ENCODE measurements at regions not wholly inside any gene's neighbourhood (a gene's known extent, or its start where the extent isn't known, plus 50 kb on each side); places are given as distances from the start of the nearest gene placed in this dataset.
"Not testable (repeated sequence)": the region's sequence is repeated elsewhere in the genome, so short reads cannot be mapped to it uniquely, and the experiment has no call there.

GRCh38 chr9:75754080-75754479 is 136.4 kb upstream of the PCSK5 start:
- DNase-seq (ENCODE audit: insufficient read length) (no peak), FAIRE-seq (no peak)
- no peak for TF ChIP-seq POLR2A (IDR thresholded peaks at IDR 0.05; ENCODE audit: low read depth, low read length)
- no peak for TF ChIP-seq TAF1 (IDR thresholded peaks at IDR 0.05; ENCODE audit: borderline replicate concordance, low read depth, low read length)
- TF ChIP-seq POLR2AphosphoS5 (IDR thresholded peaks at IDR 0.05; ENCODE audit: low read depth, low read length), result no peak

GRCh38 chr9:75775166-75775565 is 115.3 kb upstream of the PCSK5 start:
- TF ChIP-seq TAF1 (IDR thresholded peaks at IDR 0.05; ENCODE audit: borderline replicate concordance, low read depth, low read length), result no peak
- TF ChIP-seq POLR2AphosphoS5 (IDR thresholded peaks at IDR 0.05; ENCODE audit: low read depth, low read length), result no peak
- no peak for TF ChIP-seq POLR2A (IDR thresholded peaks at IDR 0.05; ENCODE audit: low read depth, low read length)
- no peak for FAIRE-seq
- DNase-seq (ENCODE audit: insufficient read length), result no peak

GRCh38 chr9:75775966-75776691 is 114.3 kb upstream of the PCSK5 start:
- no peak for DNase-seq (ENCODE audit: insufficient read length)
- no peak for TF ChIP-seq POLR2AphosphoS5 (IDR thresholded peaks at IDR 0.05; ENCODE audit: low read depth, low read length)
- no peak for TF ChIP-seq TAF1 (IDR thresholded peaks at IDR 0.05; ENCODE audit: borderline replicate concordance, low read depth, low read length)
- TF ChIP-seq POLR2A (IDR thresholded peaks at IDR 0.05; ENCODE audit: low read depth, low read length), result no peak
- no peak for FAIRE-seq

- TF ChIP-seq TAF1 (IDR thresholded peaks at IDR 0.05; ENCODE audit: borderline replicate concordance, low read depth, low read length), result no peak
- no peak for TF ChIP-seq POLR2AphosphoS5 (IDR thresholded peaks at IDR 0.05; ENCODE audit: low read depth, low read length)
- TF ChIP-seq POLR2A (IDR thresholded peaks at IDR 0.05; ENCODE audit: low read depth, low read length), result no peak
- no peak for DNase-seq (ENCODE audit: insufficient read length)
- no peak for FAIRE-seq
These were observed 110.3 kb upstream of the PCSK5 start for GRCh38 chr9:75780185-75780584.

- no peak for FAIRE-seq
- no peak for TF ChIP-seq TAF1 (IDR thresholded peaks at IDR 0.05; ENCODE audit: borderline replicate concordance, low read depth, low read length)
- TF ChIP-seq POLR2A (IDR thresholded peaks at IDR 0.05; ENCODE audit: low read depth, low read length), result no peak
- TF ChIP-seq POLR2AphosphoS5 (IDR thresholded peaks at IDR 0.05; ENCODE audit: low read depth, low read length), result no peak
- DNase-seq (ENCODE audit: insufficient read length), result no peak
These were observed 102.4 kb upstream of the PCSK5 start for GRCh38 chr9:75788006-75788634.

GRCh38 chr9:75797085-75797580 is 93.3 kb upstream of the PCSK5 start:
- FAIRE-seq, result no peak
- no peak for DNase-seq (ENCODE audit: insufficient read length)
- no peak for TF ChIP-seq POLR2AphosphoS5 (IDR thresholded peaks at IDR 0.05; ENCODE audit: low read depth, low read length)
- no peak for TF ChIP-seq TAF1 (IDR thresholded peaks at IDR 0.05; ENCODE audit: borderline replicate concordance, low read depth, low read length)
- TF ChIP-seq POLR2A (IDR thresholded peaks at IDR 0.05; ENCODE audit: low read depth, low read length), result no peak

- FAIRE-seq (no peak), DNase-seq (ENCODE audit: insufficient read length) (no peak)
- no peak for TF ChIP-seq POLR2AphosphoS5 (IDR thresholded peaks at IDR 0.05; ENCODE audit: low read depth, low read length)
- no peak for TF ChIP-seq POLR2A (IDR thresholded peaks at IDR 0.05; ENCODE audit: low read depth, low read length)
- TF ChIP-seq TAF1 (IDR thresholded peaks at IDR 0.05; ENCODE audit: borderline replicate concordance, low read depth, low read length), result no peak
These were observed 92.0 kb upstream of the PCSK5 start for GRCh38 chr9:75798505-75798904.

- DNase-seq (ENCODE audit: insufficient read length), result no peak
- FAIRE-seq, result no peak
These were observed 87.3 kb upstream of the PCSK5 start for GRCh38 chr9:75803130-75803529.

GRCh38 chr9:75810063-75810462 is 80.4 kb upstream of the PCSK5 start:
- no peak for FAIRE-seq
- TF ChIP-seq TAF1 (IDR thresholded peaks at IDR 0.05; ENCODE audit: borderline replicate concordance, low read depth, low read length) (no peak), POLR2AphosphoS5 (IDR thresholded peaks at IDR 0.05; ENCODE audit: low read depth, low read length) (no peak), POLR2A (IDR thresholded peaks at IDR 0.05; ENCODE audit: low read depth, low read length) (no peak)

More at GRCh38 chr9:75803130-75803529, 87.3 kb upstream of the PCSK5 start:
- TF ChIP-seq TAF1 (IDR thresholded peaks at IDR 0.05; ENCODE audit: borderline replicate concordance, low read depth, low read length) (no peak), POLR2A (IDR thresholded peaks at IDR 0.05; ENCODE audit: low read depth, low read length) (no peak), POLR2AphosphoS5 (IDR thresholded peaks at IDR 0.05; ENCODE audit: low read depth, low read length) (no peak)

GRCh38 chr9:75811692-75812091 is 78.8 kb upstream of the PCSK5 start:
- FAIRE-seq (no peak), DNase-seq (ENCODE audit: insufficient read length) (no peak)
- TF ChIP-seq TAF1 (IDR thresholded peaks at IDR 0.05; ENCODE audit: borderline replicate concordance, low read depth, low read length) (no peak), POLR2A (IDR thresholded peaks at IDR 0.05; ENCODE audit: low read depth, low read length) (no peak), POLR2AphosphoS5 (IDR thresholded peaks at IDR 0.05; ENCODE audit: low read depth, low read length) (no peak)

More at GRCh38 chr9:75810063-75810462, 80.4 kb upstream of the PCSK5 start:
- no peak for DNase-seq (ENCODE audit: insufficient read length)

GRCh38 chr9:75812141-75812540 is 78.3 kb upstream of the PCSK5 start:
- DNase-seq (ENCODE audit: insufficient read length) (no peak), FAIRE-seq (no peak)
- TF ChIP-seq TAF1 (IDR thresholded peaks at IDR 0.05; ENCODE audit: borderline replicate concordance, low read depth, low read length) (no peak), POLR2AphosphoS5 (IDR thresholded peaks at IDR 0.05; ENCODE audit: low read depth, low read length) (no peak), POLR2A (IDR thresholded peaks at IDR 0.05; ENCODE audit: low read depth, low read length) (no peak)

- FAIRE-seq (no peak), DNase-seq (ENCODE audit: insufficient read length) (no peak)
- TF ChIP-seq TAF1 (IDR thresholded peaks at IDR 0.05; ENCODE audit: borderline replicate concordance, low read depth, low read length) (no peak), POLR2A (IDR thresholded peaks at IDR 0.05; ENCODE audit: low read depth, low read length) (no peak), POLR2AphosphoS5 (IDR thresholded peaks at IDR 0.05; ENCODE audit: low read depth, low read length) (no peak)
These were observed 75.8 kb upstream of the PCSK5 start for GRCh38 chr9:75814667-75815066.

GRCh38 chr9:75820471-75821115 is 69.9 kb upstream of the PCSK5 start:
- FAIRE-seq; DNase-seq (ENCODE audit: insufficient read length): not testable (repeated sequence)

Data from GM12892 (cell line).